Midbrain (tissue), 1 donor: ENCODE measurements at regions not wholly inside any gene's neighbourhood (a gene's known extent, or its start where the extent isn't known, plus 50 kb on each side); places are given as distances from the start of the nearest gene placed in this dataset.
"Not testable (repeated sequence)": the region's sequence is repeated elsewhere in the genome, so short reads cannot be mapped to it uniquely, and the experiment has no call there.

Source experiments
- DNase-seq: peaks from one replicate; lab custom pipeline; 2025; lab: John Stamatoyannopoulos, UW

- DNase-seq: no peak
These were observed 215.4 kb downstream of the SNRPN start for GRCh38 chr15:25170113-25170731.

- no peak for DNase-seq
These were observed 216.0 kb downstream of the SNRPN start for GRCh38 chr15:25170781-25171110.

- no peak for DNase-seq
These were observed 216.5 kb downstream of the SNRPN start for GRCh38 chr15:25171111-25171811.

- no peak for DNase-seq
These were observed 217.3 kb downstream of the SNRPN start for GRCh38 chr15:25171856-25172687.

GRCh38 chr15:25172691-25173090, 217.9 kb downstream of the SNRPN start:
- DNase-seq: no peak

GRCh38 chr15:25173241-25174028, 218.6 kb downstream of the SNRPN start:
- no peak for DNase-seq

- not testable (repeated sequence) for DNase-seq
These were observed 219.4 kb downstream of the SNRPN start for GRCh38 chr15:25174149-25174548.

- no peak for DNase-seq
These were observed 220.4 kb downstream of the SNRPN start for GRCh38 chr15:25175033-25175788.

- DNase-seq: no peak
These were observed 221.2 kb downstream of the SNRPN start for GRCh38 chr15:25175789-25176615.

GRCh38 chr15:25176616-25176923, 221.8 kb downstream of the SNRPN start:
- no peak for DNase-seq

- no peak for DNase-seq
These were observed 222.5 kb downstream of the SNRPN start for GRCh38 chr15:25176991-25177954.

GRCh38 chr15:25177955-25178801, 223.4 kb downstream of the SNRPN start:
- DNase-seq: no peak

GRCh38 chr15:25178835-25179672, 224.3 kb downstream of the SNRPN start:
- no peak for DNase-seq

GRCh38 chr15:25179673-25180511, 225.1 kb downstream of the SNRPN start:
- DNase-seq: no peak

GRCh38 chr15:25180606-25181292, 226.0 kb downstream of the SNRPN start:
- no peak for DNase-seq
